GM13977 (cell line): ENCODE measurements at regions not wholly inside any gene's neighbourhood (a gene's known extent, or its start where the extent isn't known, plus 50 kb on each side); places are given as distances from the start of the nearest gene placed in this dataset.

Source experiments
- DNase-seq: peaks from one replicate; pipeline ENCODE4 v3.0.0; 2012; ENCODE audit warnings: low spot score
- in situ Hi-C: fragments of 300-500 bp; cut with MboI; formaldehyde crosslinking; loops from one replicate; pipeline ENCODE4 v1.12.0; 2022; ENCODE audit warnings: low sequenced_read_pairs, low pct_unique_long_range_greater_than_20kb, mixed read lengths, inconsistent platforms; ENCODE audit not compliant: unreplicated experiment
- TF ChIP-seq, protein P1 (sequence below): IDR thresholded peaks from 2 replicates; pipeline ENCODE4 v1.5.1; 2012; ENCODE audit warnings: mild to moderate bottlenecking, control low read depth; ENCODE audit not compliant: insufficient read depth; ENCODE audit errors: extremely low read depth, missing control alignments

DNA sequence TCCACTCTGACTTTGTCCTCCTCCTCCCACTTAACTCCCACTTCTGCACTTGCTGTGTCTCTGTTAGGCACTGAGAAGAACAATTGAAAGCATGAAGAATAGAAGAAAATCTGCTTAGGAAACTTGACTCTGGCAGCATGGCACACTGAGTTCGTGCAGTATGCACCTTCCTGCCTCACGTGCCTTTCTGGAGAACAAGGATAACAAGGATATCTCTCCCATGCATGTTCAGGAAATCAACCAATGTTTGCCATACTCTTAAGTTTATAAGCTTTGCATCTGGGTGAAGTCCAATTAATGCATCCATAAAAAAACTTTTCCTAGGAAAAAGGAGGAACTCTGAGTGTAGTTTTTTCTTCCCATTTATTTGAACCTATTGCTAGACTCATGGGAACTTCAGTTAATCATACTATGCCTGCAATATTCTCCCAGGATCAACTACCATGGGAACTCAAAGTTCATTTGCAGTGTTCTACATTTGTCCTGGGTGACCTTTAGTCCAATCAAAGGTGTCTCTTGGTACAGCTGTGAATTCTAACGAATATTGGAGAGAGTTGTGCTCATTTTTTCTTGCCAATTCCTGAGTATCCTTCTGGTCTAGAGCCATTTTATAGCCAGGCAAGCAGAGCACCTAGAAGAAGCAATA, 227.0 kb downstream of the ENC1 start:
- TF ChIP-seq, protein P1, sequence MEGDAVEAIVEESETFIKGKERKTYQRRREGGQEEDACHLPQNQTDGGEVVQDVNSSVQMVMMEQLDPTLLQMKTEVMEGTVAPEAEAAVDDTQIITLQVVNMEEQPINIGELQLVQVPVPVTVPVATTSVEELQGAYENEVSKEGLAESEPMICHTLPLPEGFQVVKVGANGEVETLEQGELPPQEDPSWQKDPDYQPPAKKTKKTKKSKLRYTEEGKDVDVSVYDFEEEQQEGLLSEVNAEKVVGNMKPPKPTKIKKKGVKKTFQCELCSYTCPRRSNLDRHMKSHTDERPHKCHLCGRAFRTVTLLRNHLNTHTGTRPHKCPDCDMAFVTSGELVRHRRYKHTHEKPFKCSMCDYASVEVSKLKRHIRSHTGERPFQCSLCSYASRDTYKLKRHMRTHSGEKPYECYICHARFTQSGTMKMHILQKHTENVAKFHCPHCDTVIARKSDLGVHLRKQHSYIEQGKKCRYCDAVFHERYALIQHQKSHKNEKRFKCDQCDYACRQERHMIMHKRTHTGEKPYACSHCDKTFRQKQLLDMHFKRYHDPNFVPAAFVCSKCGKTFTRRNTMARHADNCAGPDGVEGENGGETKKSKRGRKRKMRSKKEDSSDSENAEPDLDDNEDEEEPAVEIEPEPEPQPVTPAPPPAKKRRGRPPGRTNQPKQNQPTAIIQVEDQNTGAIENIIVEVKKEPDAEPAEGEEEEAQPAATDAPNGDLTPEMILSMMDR: no peak
- DNase-seq: no peak
- in situ Hi-C loops: no loop called here

DNA sequence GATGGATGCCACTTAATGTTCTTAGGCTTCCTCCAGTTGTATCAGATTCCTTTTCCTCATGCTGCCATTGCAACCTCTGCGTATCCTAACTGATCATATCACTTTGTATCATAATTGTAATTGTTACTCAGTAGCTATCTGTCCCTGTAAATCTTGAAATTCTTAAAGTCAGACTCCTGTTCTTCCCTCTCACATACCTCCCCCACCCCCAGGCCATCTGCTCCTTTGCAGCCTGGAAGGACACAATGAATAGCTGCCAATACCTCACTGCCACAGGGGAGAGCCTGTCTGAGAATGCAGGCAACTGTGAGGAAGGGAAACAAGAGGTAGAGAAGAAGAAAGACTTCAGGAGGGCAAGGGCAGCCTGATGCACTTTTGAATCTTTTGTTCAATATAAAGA, 228.5 kb downstream of the ENC1 start:
- in situ Hi-C loops: no loop called here
- DNase-seq: no peak

DNA sequence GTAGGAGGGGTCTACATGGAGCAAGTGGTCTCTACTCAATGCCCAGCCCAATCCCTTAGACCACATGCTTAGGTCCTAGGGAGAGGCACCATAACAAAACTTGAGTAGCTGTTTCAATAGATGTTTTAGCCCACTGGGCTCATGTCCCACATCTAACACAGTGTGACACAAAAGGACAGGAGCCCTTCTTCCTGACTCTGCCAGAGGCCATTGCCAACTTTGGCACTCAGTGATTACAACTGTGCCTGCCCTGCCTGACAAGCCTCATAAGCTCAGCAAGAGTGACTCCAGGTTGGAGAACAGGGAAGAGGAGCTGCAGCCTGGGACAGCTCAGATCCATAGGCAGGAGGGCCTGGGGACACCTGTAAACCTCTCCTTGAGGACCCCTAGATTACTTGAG, 230.8 kb downstream of the ENC1 start:
- in situ Hi-C loops: no loop called here
- TF ChIP-seq, protein P1: no peak
- DNase-seq: no peak

More for the DNA sequence above, 228.5 kb downstream of the ENC1 start:
- TF ChIP-seq, protein P1: no peak

DNA sequence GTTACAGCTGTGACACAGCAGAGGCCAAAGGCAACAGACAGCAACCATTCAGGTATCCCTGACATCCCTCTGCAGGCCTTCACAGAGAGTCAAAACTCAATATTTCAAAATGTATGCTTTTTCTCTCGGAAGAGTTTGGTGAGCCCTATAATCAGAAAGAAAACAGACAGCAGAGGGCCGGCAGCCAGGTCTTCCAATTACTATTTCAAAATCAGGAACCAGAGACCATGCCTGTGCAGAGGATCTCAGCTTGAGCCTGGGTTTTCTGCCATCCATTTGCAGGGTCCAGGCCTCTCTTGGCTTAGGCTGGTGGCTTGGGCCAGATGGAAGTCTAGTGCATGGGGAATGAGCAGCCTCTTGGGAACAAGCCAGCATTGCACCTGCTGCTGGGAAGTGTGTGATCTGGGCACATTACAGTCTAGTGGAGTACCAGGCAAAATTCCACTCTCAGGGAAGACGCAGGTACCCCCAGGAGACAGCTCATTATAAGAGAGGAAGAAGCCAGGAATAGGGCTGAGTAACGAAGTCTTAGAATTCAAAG, 231.3 kb downstream of the ENC1 start:
- in situ Hi-C loops: no loop called here
- TF ChIP-seq, protein P1: no peak
- no peak for DNase-seq

DNA sequence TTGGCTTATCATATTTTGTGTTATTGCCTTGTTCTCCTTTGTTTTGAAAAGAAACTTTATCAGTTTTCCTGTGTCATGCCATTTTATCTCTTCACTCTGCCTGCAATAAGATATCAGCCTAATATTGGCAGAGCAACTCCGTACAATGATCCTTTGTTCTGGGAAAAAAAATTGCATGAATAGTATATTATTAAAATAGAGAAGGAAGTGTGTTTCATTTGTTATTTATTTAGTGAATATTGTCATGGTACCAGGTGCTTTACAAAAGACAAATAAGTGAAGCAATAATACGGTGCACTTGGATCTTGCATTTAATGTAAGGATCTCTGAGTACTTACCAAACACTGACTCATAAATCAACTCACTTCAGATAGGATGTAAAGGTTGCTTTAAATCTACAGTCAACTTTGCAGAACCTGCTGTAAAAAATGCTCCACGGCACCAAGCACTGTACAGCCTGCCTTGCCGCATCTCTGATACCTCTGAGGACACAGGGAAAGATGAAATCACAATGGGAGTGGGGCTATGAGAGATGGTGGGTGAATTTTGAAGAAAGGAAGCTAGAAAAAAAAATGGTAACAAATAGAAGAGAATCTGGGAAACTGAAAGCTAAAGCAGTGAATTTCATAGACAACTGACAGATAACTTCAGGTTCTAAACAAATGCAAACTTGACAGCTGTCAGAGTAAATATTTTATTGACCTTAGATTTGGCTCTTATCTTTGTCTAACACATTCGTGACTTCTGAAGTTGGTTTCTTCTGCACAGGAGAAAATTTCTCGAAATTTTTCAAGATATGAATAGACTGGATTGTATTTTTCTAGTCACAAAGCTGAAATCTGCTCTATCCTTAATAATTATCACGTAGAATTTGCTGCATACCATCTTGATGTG, 232.1 kb downstream of the ENC1 start:
- no peak for DNase-seq
- TF ChIP-seq, protein P1: no peak
- in situ Hi-C loops: no loop called here

DNA sequence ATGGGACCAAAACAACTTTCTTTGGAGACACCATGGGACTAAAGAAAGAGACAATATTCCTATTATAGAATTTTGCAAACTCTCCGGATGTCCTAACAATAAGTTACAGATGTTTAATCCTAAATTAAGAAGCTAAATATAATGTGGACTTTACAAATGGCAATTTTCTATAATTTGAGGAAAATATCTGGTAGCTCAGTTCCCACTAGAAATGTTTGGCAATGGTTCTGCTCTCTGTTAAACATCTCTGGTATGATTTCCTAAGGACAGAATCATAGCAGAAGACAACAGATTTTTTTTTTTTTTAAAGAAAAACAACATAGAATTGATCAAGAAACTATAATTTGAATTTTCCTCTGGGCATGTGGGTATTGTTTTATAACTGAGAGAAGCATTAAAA, 232.8 kb downstream of the ENC1 start:
- no peak for DNase-seq
- TF ChIP-seq, protein P1: no peak
- in situ Hi-C loops: no loop called here
